Activated T-cell treated with anti-CD3 and anti-CD28 coated beads, Interleukin-2, amount 50 U/mL, for 4 hours (primary cell): ENCODE measurements at regions not wholly inside any gene's neighbourhood (a gene's known extent, or its start where the extent isn't known, plus 50 kb on each side); places are given as distances from the start of the nearest gene placed in this dataset.
A peak's percentile ranks its signal among the peaks of the same experiment; 100 is the strongest.

ENCODE experiments used
- ATAC-seq, 2 donors: fragments of 200-7000 bp; cut with Tn5 transposase; one replicate each; pipeline ENCODE4 v1.10.0; 2021
- DNase-seq: peaks from one replicate; pipeline ENCODE4 v3.0.0-alpha.2; 2020
- H3K27me3 Mint-ChIP-seq: one replicate; pipeline ENCODE4 v1.8.0; 2021; ENCODE audit warnings: low read depth, mixed read lengths
- H3K36me3 Mint-ChIP-seq: one replicate; pipeline ENCODE4 v1.8.0; 2022; ENCODE audit warnings: mixed read lengths; ENCODE audit not compliant: insufficient read depth
- H3K4me1 Mint-ChIP-seq: one replicate; pipeline ENCODE4 v1.8.0; 2021; ENCODE audit warnings: low read depth, mixed read lengths
- H3K4me3 Mint-ChIP-seq: one replicate; pipeline ENCODE4 v1.8.0; 2021; ENCODE audit warnings: mild to moderate bottlenecking, moderate library complexity, mixed read lengths
- H3K9me3 Mint-ChIP-seq: one replicate; pipeline ENCODE4 v1.8.0; 2021; ENCODE audit warnings: mixed read lengths

DNA sequence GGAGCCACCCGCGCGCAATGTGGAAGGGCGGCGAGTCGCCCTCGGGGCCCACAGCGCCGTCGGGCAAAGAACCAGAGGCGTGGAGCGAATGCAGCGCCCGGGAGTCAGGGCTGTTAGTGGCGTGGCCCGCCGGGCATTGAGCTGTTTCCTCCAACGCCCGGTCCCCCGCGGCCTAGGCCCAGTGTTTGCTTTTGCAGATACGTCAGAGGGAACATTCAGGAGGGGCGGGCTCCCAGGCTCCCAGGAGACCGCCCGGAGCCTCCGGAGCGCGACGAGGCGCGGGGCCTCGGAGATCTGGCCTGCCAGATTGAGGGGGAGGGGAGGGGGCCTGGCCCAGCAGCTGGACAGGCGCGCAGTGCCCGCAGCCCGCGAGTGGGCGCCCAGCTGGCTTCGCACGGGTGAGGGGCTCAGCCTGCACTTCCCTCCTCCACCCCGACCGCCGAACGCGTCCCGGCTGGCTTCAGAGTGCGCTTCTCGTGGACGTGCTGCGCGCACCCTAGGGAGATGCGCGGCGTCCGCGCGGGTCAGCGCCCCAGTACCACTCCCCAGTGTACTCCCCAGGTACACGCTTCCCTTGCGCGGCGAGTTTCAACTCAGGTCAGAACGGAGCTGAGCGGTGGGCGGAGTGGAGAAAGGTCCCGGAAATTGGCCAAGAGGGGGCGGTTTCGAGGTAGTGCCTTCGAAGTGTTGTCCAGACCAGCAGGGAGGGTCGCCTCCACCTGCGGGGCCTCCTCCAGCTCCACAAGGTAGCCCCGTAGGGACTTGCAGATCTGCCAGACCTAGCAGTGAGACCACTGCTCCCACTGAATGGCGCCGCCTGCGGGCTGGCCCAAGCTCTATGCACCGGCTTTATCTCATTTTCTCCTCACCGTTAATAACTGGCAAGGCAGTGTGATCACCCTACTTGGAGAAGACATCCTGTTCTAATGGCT lies 130.4 kb downstream of the TMEM174 start:
- no peak for DNase-seq
- Mint-ChIP-seq H3K4me3 (no peak overlapping the region), H3K36me3 (no peaks in the 10 kb centered on the region), H3K4me1 (peaks cover 14% of the 10 kb centered on the region), H3K9me3 (no peaks in the 10 kb centered on the region), H3K27me3 (peaks cover 90% of the 10 kb centered on the region)
- no peak for ATAC-seq

DNA sequence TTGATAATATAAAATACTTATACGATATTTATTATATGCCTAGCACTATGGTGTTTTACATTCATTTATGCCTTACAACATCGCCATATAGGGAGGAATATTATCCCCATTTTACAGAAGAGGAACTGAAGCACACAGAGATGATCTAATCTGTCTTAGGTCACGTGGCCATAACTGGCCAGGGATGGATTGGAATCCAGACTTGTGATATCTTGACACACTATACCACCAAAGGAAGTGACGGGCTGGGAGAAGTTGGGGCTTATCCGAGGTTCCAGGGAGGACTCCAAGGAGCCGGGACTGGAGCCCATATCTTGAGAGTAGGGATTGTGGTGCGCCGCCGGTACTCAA lies 129.8 kb downstream of the TMEM174 start:
- H3K36me3 Mint-ChIP-seq = no peaks in the 10 kb centered on the region
- no peak overlapping the region for H3K4me3 Mint-ChIP-seq
- DNase-seq = no peak
- H3K4me1 Mint-ChIP-seq = peaks cover 14% of the 10 kb centered on the region
- H3K9me3 Mint-ChIP-seq = no peaks in the 10 kb centered on the region
- H3K27me3 Mint-ChIP-seq = peaks cover 88% of the 10 kb centered on the region
- no peak for ATAC-seq

DNA sequence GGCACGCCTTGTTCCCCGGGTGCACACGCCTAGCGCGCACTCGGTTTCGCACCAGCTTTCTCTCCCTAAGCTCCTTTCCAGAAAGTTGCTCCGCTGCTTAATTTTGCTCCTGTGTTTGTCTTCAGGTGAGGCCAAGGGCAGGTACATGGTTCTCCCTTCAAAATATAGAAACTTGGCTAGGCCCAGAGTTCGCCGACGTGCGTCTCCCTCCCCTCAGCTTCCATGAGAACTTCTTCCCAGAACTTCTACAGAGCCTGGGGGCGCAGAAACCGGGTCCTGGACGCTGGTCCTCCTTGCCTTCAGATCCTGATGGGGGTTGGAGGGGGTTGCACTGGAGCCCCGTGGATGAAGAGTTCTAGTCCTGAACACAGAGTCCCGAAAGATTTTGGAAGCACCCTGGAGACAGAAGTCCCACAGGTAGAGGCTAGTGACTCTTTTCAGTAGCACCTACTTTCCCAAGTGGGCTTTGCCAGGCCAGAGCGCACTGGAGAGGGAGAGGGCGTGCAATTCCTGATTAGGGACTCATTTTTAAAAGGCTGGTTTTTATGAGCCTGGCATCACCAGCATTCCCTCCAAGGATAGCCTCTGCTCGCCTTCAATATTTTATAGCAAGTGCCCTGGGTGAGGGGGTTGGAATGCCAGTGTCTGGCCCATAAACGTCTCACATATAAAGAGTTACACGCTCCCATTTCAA lies 128.4 kb downstream of the TMEM174 start:
- DNase-seq = no peak
- no peak overlapping the region for H3K4me3 Mint-ChIP-seq
- H3K27me3 Mint-ChIP-seq = peaks cover 87% of the 10 kb centered on the region
- no peak for ATAC-seq
- H3K36me3 Mint-ChIP-seq = no peaks in the 10 kb centered on the region
- H3K9me3 Mint-ChIP-seq = no peaks in the 10 kb centered on the region
- H3K4me1 Mint-ChIP-seq = peaks cover 14% of the 10 kb centered on the region

DNA sequence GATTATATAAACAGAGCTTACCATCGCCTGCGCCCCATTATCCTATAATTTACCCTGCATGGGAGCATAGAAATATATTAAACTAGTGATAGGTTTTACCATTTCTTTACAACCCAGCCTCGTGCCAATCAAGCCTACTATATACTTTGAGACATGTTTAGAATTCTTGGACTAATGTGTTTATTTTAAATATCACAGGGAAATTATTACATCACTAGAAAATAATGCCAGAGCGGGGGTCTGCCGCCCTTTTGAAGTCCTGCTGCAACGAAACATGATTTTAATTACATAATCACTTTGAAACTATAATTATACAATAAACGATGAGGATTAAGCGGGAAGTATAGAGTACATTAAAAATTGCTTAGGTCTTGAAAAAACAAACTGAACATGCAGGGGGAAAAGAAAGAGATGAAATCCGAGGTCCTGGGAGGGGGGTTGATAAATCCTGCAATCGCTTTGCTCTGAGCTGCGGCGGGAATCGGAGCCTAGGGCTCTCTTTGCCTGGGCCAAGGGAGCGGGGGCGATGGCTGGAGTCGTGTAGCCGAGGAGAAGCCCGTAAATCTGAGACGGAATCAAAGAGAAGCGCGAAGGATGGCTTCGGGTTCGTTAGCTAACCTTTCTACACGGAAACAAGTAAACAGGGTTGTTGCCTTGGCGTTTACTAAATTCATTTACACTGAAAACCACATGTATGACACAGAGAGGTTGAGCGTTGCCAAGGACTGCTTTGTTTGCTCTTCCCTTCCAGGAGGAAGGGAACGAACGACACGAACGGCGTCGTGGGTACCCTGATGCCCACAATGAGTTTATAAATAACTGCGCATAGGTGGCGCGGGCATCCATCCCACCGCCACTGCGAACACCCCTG lies 127.6 kb downstream of the TMEM174 start:
- DNase-seq (no peak), ATAC-seq (no peak)
- Mint-ChIP-seq H3K27me3 (peaks cover 87% of the 10 kb centered on the region), H3K9me3 (no peaks in the 10 kb centered on the region), H3K4me1 (peaks cover 14% of the 10 kb centered on the region), H3K36me3 (no peaks in the 10 kb centered on the region), H3K4me3 (no peak overlapping the region)

DNA sequence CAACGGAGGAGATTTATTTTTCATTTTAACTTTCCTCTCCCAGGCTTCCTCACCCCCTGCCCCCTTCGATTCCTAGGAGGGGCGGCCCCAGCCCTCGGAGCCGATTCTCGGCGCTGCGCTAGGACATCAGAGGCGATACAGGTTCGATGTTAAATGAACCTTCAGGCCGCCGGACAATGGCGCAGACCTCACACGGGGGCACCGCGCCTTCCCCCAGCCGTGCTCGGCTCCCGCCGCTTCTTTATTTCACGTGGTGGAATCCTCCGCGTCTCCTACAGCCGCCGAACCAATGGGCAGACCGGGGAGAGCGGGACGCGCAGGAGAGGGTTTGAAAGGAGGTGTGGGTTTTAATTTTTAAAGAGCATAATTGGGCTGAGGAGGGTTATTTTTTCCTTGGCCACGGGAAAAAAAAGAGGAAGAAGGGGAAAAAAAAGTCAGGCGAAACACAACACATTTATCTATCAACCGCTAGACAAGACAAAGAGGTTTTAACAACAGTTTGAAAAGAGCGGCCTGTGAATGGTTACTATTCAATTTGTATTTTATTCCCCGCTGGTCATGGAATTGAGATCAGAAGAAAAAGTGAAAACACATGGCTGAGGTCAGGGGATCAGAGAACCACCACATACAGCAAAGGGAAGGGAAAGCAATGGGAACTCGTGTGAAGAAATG lies 126.8 kb downstream of the TMEM174 start:
- Mint-ChIP-seq H3K27me3 (peaks cover 87% of the 10 kb centered on the region), H3K4me1 (peaks cover 14% of the 10 kb centered on the region), H3K9me3 (no peaks in the 10 kb centered on the region), H3K4me3 (no peak overlapping the region), H3K36me3 (no peaks in the 10 kb centered on the region)
- no peak for DNase-seq
- ATAC-seq = no peak

DNA sequence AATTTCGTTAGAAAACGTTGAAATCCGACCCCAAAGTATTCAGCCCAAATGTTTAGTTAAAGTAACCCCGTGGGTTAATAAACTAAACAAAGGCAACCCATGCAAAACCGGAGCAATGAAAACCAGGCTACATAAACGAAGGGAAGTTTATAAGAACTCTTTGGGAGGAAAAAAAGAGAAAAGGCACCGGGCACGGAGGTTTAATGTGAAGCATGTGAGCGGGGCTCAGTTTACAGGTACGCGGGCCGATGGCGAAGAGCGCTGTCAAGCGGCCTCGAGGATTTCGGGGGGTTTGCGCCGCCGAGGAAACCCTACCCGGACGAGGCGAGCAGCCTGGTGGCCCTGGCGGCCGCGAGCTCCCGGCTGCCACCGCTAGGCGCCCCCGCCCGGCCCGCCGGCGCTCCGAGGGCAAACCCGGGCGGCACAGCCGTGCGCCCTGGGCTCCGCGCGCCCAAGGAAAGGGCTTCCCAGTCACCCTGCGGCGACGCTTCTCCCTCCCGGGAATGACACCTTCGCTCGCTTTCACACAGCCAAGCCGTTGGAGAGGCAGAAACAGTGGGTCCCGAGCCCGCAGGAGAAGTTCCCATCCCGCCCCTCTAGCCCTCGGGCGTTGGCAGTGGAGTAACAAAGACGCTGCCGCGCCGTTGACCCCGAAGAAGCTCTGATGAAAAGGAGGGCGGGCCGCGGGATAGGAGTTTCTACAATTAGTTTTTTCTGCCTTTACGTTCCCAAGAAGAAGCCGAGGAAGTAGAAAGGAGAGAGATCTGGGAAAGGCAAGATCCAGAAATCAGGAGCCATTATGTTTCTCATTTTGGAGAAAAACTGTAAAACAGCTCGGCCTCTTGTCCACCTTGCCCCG lies 126.0 kb downstream of the TMEM174 start:
- ATAC-seq (peak; percentile 52 to 69), DNase-seq (no peak)
- Mint-ChIP-seq H3K27me3 (peaks cover 87% of the 10 kb centered on the region), H3K4me3 (no peak overlapping the region), H3K9me3 (no peaks in the 10 kb centered on the region), H3K36me3 (peaks cover 1% of the 10 kb centered on the region), H3K4me1 (peaks cover 14% of the 10 kb centered on the region)

DNA sequence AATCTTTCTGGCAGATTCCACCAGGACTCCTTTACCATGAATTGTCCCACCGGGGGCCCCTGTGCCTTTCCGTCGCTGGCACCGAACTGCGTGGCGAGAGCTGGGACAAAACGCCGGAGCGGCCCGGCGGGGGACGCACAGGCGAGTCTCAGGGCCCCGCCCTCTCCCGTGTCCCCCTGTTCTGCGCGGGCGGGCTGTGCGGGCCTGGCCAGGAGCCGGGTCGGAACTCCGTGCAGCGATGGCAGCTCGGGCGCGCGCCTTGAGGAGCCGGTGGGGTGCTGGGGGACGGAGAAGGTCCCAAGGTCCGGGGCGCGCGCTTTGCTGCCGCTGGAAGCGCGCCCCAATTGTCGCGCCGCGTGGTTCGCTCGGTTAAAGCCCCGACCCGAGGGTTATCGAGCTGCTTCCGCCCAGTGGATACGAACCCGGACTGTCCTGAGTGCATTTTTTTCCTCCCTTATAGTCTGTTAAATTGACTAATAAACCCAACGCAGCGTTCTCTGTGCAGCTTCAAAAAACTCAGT lies 125.3 kb downstream of the TMEM174 start:
- DNase-seq (no peak), ATAC-seq (no peak)
- Mint-ChIP-seq H3K36me3 (peaks cover 1% of the 10 kb centered on the region), H3K9me3 (no peaks in the 10 kb centered on the region), H3K4me3 (no peak overlapping the region), H3K4me1 (peaks cover 14% of the 10 kb centered on the region), H3K27me3 (peaks cover 85% of the 10 kb centered on the region)

DNA sequence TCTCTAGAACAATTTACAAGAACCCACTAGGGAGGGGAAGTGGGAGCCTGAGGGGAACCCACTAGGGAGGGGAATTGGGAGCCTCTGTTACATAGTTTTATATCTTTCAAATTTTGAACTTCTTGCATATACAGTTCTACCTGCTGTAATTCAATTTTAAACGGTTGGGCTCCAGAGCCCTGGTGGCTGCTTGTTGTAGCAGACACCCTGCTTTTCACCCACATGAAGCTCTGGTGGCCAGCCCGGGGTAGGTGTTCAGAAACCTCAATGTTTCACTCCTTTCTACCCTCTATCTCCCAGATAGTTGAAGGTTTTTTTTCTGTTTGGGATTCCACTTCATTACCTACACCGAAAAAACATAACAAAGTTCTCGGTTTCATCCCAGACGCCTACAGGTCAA lies 124.4 kb downstream of the TMEM174 start:
- Mint-ChIP-seq H3K27me3 (peaks cover 84% of the 10 kb centered on the region), H3K9me3 (no peaks in the 10 kb centered on the region), H3K4me1 (peaks cover 14% of the 10 kb centered on the region), H3K4me3 (no peak overlapping the region), H3K36me3 (peaks cover 1% of the 10 kb centered on the region)
- no peak for ATAC-seq
- DNase-seq = no peak

DNA sequence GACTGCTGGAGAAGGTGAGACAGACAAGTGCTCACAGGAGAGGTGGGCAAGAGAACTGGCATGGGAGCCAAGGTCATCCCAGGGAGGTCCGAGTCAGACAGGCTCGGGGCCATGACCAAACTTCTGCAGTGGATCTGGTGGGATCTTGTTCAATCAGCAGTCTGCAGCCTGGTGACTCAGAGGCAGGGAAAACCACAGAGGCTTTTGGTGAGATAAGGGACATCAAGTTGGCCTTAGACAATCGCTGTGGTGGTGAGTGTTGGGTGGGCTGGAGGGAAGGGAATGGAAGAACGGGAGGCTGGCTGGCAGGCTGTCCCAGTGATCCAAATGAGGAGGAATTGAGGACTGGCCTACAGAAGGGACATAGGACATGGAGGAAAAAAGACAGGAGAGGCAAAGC lies 123.8 kb downstream of the TMEM174 start:
- Mint-ChIP-seq H3K4me3 (no peak overlapping the region), H3K9me3 (no peaks in the 10 kb centered on the region), H3K4me1 (peaks cover 14% of the 10 kb centered on the region), H3K36me3 (peaks cover 1% of the 10 kb centered on the region), H3K27me3 (peaks cover 83% of the 10 kb centered on the region)
- DNase-seq (no peak), ATAC-seq (no peak)

DNA sequence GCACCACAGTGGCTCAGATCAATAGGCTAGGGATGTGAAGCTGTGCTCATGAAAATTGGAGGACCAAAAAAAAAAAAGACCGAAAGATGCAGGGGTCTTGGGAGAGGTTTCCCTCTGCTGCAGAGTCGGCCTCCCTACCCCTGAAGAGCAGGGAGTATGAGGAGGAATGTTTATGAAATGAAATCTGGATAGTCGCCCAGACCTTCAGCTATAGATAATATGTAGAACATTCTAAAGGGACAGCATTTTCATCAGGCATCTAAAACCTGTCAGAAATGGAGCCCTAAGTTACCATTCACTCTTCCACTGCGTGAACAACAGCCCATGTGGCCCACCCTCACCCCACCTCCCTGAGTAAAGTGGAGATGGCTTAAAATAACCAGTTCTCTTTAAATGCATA lies 122.9 kb downstream of the TMEM174 start:
- peaks cover 83% of the 10 kb centered on the region for H3K27me3 Mint-ChIP-seq
- no peaks in the 10 kb centered on the region for H3K9me3 Mint-ChIP-seq
- no peak overlapping the region for H3K4me3 Mint-ChIP-seq
- peaks cover 1% of the 10 kb centered on the region for H3K36me3 Mint-ChIP-seq
- peaks cover 14% of the 10 kb centered on the region for H3K4me1 Mint-ChIP-seq
- no peak for DNase-seq
- ATAC-seq = no peak

DNA sequence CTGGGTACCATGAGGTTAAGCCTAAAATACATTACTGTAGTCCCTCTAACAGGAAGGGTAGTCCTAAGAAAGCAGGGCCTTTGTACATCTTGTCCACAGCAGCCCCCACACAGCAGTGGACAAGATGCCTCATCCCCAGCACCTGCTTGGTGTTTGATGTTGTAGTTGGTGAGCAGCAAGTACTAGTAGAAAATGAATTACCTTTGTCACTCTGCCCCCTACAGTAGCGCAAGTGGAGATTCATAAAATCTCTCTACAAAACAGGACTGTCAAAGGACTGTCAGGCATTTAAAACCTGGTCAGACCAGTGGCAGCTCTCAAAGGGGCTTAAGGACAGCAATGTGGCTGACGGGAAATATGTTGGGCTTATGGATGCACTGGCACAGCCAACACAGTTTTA lies 122.5 kb downstream of the TMEM174 start:
- Mint-ChIP-seq H3K9me3 (no peaks in the 10 kb centered on the region), H3K4me1 (peaks cover 11% of the 10 kb centered on the region), H3K27me3 (peaks cover 83% of the 10 kb centered on the region), H3K36me3 (peaks cover 1% of the 10 kb centered on the region), H3K4me3 (no peak overlapping the region)
- ATAC-seq (no peak), DNase-seq (no peak)

DNA sequence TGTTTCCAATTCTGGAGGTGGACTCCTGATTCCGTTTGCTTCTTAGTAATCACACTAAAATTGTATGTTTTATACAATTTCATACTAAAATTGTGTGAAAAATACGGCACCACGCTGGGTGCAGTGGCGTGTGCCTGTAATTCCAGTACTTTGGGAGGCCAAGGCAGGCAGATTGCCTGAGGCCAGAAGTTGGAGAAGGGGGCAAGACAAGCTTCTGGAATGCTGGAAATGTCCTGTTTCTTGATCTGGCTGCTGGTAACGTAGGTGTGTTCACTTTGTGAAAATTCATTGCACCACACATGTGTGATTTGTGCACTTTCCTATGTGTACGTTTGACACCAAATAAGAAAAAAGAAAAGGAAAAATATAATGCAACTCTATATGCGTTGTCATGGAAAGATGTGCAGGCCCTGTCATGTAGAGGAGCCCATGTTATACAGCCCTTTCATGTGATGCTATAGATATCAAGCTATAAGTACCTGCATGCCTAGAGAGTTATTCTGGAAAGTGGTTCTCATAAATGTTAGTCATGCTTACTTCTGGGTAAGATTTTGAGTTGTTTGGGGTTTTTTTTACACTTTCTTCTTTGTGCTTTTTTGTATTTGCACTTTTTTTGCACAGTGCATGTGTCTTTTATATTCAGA lies 119.9 kb downstream of the TMEM174 start:
- H3K4me3 Mint-ChIP-seq = no peak overlapping the region
- ATAC-seq (no peak), DNase-seq (no peak)
- H3K4me1 Mint-ChIP-seq = no peaks in the 10 kb centered on the region
- peaks cover 81% of the 10 kb centered on the region for H3K27me3 Mint-ChIP-seq
- no peaks in the 10 kb centered on the region for H3K9me3 Mint-ChIP-seq
- H3K36me3 Mint-ChIP-seq = peaks cover 1% of the 10 kb centered on the region

DNA sequence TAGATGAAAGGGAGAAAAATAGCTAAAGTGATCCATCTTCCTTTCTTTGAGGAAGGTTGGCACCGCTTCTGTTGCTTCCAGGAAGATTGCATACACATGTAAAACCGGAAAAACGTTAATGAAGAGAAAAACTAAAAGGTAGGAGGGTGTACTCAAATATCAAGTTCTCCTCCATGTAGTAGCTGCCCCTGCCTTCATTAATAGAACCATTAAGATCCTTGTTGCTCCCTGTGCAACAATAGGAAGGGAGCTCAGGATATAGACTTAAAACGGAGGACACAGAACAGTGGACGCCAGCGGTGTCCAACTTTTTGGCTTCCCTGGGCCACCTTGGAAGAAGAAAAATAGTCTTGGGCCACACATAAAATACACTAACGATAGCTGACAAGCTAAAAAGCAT lies 118.9 kb downstream of the TMEM174 start:
- H3K9me3 Mint-ChIP-seq = peaks cover 3% of the 10 kb centered on the region
- DNase-seq = no peak
- H3K4me1 Mint-ChIP-seq = no peaks in the 10 kb centered on the region
- H3K27me3 Mint-ChIP-seq = peaks cover 73% of the 10 kb centered on the region
- no peak for ATAC-seq
- no peak overlapping the region for H3K4me3 Mint-ChIP-seq
- H3K36me3 Mint-ChIP-seq = peaks cover 1% of the 10 kb centered on the region
